GM21529 (cell line): ENCODE measurements at regions not wholly inside any gene's neighbourhood (a gene's known extent, or its start where the extent isn't known, plus 50 kb on each side); places are given as distances from the start of the nearest gene placed in this dataset.

Experiments used
- ATAC-seq: cut with Tn5 transposase; IDR thresholded peaks from one replicate; pipeline ENCODE4 v1.9.1; 2021; ENCODE audit not compliant: unreplicated experiment

DNA sequence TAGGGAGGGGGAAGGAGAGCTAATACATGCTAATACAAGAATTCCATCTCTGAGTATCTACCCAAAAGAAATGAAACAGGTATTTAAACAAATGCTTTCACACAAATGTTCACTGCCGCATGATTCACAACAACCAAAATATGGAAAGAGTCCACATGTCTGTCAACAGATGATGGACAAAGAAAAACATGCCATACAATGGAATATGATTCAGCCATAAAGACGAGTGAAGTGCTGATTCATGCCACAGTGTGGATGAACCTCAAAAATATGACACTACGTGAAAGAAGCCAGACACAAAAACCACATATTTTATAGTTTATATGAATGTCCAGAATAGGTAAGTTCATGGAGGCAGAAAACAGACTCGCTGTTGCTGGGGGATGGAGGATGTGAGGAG lies 321.4 kb downstream of the FOXL1 start:
- ATAC-seq: no peak

DNA sequence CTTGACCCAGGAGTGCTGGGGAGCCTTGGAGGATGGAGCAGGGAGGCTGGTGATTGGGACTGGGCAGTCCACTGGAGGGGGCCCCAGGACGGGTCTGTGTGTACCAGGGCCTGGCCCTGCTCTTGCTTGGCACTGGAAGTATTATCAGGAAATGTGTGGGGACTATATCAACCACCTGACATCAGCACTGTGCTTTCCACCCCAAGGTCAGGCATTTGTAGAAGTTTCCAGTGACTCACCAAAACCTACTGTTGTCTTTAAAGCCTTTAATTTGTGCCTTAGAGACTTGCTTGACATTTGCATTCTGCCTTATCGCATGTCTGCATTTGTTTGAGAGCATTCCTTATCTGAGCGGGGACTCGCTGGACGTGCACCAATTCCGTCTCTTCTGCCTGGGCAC lies 323.1 kb downstream of the FOXL1 start:
- no peak for ATAC-seq

DNA sequence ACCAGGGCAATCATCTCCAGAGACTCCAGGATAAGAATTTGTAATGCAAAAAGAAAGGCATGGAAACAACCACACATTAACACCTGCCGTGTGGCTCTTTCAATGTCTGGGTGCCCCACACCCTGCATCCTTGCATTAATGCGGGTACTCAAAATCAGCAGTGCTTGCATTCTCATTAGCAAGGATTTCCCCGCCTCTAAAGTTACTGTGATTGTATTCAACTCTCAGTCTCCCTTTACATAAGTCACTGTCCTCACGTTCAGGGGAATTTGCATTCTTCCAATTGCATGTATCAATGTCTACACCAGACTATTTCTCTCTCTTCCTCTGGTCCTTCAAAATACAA lies 324.3 kb downstream of the FOXL1 start:
- ATAC-seq: no peak

DNA sequence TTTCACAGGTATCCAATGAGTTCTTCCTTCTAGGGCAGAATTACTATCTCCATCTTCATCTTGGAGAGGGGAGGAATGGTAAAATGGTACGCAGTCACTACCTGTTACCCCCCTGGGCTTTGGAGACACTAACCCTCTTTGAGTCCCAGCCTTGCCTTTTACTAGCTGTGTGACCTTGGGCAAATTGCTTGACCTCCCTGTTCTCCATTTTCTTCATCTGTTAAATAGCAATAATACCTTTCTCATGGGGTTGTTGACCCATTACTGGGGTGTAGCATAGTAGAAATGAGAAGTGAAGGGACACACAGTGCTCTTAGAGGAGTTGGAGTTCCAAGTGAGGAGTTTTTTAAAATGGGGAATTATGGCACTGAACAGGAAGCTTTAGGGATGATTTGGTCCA lies 324.7 kb downstream of the FOXL1 start:
- no peak for ATAC-seq

DNA sequence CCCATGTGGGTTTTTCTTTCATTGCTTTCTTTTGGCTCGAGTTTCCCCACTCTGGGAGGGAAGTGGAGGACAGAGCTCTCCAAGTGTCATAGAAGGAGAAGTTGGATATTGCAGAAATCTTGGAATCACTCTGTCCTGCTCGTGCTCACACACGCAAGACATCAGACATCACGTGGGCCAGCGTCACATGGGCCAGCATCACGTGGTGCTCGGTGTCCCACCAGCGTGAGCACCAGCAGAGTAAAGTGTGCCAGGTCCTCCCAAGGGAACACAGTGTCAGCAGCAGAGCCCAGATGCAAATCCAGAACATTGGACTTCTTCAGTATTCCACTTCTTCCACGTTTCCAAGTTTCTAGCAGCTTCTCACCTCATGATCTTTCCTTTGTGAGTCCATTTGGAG lies 327.0 kb downstream of the FOXL1 start:
- ATAC-seq: no peak

DNA sequence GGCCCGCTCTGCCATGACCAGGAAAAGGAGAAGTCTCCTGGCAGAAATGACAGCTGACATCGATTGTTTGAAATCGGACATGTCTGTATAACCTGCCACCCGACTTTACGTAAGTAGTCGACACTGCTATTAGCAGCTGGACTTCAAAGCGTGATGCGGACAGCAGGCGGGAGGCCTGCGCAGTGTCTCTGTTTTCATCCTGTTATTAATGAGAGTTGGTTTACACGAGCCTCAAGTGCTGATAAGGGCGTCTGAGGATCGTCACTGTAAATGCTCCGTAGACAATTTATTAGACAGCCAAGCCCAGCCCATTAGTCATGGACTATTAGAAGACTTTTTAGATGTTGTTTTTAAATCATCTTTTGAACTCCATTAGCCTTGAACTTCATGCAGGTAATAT lies 328.3 kb downstream of the FOXL1 start:
- ATAC-seq: no peak

DNA sequence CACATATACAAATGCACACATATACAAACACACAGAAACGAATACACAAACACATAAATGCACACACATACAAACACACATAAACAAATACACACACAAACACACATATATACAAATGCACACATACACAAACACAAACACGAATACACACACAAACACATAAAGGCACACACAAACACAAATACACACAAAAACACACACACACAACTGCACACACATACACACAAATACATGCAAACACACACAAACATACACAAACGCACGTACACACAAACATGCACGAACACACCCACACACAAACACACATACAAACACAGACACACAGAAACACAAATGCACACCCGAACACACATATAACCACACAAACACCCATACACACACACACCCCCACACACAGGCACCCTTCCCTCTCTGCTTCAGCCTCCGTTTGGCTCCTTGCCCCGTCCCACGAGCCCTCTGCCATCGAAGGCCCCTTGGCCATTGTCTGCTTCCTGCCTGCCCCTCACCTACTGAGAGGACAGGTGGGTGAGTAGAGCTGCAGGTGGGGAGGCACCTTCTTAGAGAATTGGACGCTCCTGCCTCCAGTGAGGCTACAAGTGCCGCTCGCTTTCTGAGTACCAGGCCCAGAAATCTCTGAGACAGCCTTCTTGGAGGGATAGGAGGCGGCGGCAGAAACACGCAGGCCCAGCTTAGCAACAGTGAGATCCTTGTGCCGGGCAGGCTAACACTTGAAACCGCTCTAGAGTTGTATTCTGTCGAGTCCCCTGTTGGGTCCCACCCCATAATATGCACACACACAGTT lies 331.2 kb downstream of the FOXL1 start:
- ATAC-seq: no peak

DNA sequence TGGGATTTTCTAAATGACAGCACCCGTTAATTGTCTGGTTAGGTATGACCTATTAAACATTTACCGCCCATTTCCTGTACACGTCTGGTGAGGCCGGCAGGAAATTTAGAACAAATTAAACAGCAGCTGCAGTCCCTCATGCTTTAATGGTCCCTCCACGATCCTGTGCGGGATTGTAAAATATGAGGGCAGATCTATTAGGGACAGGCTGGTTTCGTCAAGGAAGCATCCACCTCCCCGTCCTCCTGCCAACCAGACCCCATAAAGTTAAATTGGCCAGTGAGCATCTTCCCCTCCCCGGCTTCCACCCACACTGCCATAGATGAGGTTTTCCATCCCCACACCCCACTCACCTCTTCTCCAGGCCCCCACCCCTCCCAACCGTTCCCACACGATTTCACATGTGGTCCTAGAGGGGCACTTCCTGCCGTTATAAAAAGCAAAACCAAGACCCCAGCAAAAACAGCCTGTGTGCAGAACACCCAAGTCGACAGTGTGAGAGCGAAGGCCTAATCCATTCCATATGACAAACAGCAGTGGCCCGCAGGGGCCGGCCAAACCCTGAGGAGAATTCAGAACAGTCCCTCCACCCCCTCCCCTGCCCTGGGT lies 331.9 kb downstream of the FOXL1 start:
- no peak for ATAC-seq

DNA sequence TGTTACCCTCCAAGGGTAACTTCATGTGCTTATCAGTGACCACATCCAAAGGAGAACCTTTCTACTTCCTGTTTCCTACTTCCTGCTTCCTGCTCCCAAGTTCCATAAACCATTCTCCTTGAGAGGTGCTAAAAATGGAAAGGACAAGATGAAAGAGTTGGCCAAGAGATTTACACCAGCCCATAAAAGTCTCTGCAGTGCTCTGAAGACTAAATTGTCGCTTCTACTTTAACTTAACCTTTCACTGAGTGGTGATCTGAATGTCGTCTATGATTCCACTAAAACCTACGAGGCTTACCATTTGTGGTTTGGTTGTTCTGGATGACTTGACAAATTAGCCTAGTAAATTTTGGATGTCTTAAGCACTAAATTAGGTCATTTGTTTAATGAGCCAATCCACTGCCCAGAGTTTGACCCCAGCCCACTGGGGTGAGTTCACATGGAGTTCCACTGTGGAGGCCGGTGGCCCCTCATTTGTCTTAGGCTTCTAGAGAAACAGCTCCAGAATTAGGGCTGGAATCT lies 333.1 kb downstream of the FOXL1 start:
- no peak for ATAC-seq

DNA sequence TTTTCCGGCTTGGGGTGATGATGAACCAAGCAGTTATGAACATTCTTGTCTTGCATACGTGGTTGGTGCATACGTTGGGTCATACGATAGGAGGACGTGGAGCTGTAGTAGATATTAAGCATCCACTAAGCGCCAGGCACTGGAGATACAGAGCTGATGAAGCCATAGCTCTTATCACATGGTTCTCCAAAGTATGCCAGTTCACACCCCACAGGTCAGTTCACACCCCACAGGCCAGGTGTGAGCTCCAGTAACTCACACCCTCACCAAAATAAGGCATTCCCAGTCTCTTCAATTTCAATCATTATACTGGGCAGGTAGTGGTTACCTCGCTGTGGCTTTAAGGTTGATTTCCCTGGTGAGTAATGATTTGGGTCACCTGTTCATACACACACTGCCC lies 335.5 kb downstream of the FOXL1 start:
- no peak for ATAC-seq

DNA sequence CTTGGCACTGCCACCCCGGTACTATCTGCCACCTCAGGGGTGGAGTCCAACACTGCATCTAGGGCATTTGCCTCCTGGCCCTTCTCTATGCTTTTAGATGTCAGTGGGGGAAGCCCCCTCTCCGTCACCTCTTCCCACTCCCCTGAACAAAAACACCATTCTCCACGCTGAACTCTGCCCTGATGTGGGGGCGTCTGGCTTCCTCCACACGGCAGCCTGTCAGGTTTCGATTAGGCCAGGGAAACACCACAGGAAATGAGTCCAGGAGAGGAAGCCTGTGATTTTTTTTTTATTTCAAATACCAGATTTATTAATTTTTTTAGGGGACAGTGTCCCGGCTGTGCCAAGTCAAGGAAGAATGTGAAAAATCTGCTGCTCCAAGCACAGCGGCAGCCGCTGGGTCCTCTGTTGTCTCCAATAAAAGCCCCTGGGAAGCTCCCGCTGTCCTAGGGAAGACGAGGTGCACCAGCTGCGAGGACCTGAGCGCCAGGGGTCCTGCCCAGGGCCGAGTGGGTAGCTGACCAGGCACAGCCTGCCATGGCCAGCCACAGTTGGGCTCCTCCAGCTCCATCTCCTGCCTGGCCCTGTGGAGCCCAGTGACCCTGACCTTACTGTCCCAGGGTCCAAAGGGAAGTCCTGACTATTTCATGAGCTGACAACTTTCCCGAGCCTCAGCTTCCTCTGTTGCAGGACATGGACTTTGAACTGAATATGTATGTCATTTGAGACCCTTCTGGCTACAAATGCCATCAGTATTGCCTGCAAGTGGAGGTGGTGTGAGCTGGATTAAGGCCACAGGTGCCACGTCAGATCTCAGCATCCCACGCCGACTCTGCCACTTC lies 336.7 kb downstream of the FOXL1 start:
- ATAC-seq: no peak

DNA sequence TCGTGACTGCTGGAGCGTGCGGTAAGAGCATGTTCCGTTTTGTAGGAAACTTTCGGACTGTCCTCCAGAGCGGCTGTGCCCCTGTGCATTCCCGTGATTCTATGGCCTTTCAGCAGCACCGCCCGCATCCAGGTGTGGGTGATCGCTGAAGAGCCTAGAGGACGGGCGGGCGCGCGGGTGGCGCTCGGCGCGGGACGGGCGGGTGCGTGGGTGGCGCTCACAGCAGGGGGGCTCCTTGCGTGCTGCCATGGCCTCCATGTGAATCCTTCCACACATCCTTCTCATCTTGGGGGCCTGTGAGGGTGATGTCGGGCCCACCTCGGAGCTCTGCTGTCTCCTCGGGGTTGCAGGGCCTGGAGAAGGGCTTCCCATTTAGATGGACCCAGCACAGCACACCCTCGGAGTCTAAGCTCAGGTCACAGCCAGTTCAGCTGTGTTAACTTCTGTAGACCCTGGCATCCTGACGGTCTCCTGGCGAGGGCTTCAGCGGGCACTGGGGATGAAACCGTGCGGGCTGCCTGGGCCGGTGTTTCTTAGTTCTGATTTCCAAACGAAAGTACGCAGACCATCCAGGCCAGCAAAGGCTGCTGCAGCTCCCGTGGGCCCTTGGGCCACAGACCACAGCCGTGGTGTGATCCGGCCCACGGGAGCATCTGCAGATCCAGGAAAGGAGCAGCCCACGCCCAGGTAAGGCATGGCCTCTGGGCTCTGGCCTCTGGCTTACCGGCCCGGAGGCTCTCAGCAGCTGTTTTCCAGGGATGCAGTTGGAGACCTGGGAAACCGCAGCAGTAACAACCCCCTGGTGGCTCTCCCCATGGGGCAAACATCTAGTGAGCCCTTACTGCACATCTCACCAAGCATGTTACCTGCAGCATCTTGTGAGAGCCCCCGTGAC lies 339.4 kb downstream of the FOXL1 start:
- ATAC-seq: no peak

DNA sequence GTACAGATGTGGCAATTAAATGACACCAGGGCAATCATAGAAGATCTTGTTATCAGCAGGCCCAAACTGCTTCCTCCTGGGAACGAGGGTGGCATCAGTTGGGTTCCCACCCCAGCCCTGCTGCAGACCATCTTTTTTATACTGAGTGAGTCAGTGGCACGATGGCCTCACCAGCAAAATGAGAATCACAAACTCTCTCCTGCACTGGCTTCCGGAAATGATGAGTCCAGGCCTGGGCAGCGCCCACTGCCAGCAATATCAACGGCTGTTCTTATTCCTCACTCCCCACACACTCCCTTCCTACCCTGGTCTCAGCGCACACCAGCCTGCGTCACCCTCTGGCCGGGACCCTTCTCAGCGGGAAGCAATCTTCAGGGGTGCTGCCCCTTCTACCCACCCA lies 340.3 kb downstream of the FOXL1 start:
- ATAC-seq: no peak

DNA sequence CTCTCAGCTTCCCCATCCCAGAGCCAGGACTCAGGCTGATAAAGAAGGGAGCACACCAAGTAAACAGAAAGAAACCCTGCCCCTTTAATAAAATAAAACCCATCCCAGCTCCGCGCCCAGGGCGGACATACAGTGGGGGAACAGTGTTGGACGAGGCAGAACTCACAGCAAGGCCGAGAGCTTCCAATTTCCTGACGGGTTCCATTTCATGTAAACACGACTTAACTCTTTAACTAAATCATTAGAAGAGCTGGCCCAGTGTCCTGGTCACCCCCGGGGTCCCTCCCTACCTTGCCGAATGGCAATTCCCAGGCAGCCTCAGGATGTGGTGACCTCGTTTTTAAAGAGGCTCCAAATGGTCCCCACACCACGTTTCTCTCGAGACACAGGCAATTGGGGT lies 340.7 kb downstream of the FOXL1 start:
- no peak for ATAC-seq

DNA sequence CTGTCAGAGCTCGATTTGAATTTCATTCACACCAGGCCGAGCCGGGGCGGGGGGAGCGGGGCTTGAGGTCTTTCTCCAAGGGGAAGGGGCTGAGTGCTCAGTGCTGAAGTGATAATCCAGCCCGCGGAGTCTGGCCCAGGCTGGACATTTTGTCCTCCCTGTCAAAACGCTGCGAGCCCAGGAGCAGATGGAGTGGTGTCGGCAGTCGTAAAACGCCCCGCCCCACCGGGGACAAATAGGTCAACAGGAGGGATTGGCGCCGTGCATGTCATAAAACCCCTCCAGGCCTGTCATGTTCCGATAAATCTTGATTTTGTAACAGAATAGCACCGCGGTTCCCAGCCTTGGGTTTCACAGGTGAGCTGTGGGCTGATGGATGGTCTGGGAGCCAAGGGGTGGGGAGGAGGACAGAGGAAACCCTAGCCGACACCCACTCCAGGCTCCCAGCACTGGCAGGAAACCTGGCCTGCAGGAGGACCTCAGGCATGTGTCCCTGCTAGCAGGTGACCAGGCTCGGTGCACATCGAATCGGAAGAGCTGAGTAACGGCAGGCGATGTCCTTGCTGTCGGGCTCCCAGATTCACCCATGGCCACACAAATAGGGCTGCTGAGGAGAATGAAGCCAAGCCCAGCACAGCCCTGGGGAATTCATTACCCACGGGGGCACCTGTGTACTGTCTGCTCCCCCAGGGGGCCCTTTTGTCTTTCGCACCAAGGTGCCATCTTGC lies 341.4 kb downstream of the FOXL1 start:
- no peak for ATAC-seq

DNA sequence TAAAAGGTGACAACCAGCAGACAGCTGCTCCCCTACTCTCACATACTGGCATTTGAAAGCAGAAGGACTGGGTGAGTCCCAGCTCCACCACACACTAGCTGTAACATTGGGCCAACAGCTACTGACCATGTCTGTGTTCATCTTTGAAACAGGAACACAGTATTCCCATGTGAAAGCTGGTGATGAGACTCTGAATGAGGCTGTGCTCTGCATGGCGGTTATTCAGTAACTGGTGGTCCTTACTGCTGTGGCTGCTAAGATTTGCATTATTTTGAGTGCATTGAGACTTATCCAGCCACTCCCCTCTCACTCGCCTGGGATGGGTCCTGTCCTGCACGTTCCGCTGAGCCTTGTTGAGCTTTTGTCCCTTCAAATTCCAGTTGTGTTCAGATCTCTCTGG lies 342.9 kb downstream of the FOXL1 start:
- no peak for ATAC-seq

DNA sequence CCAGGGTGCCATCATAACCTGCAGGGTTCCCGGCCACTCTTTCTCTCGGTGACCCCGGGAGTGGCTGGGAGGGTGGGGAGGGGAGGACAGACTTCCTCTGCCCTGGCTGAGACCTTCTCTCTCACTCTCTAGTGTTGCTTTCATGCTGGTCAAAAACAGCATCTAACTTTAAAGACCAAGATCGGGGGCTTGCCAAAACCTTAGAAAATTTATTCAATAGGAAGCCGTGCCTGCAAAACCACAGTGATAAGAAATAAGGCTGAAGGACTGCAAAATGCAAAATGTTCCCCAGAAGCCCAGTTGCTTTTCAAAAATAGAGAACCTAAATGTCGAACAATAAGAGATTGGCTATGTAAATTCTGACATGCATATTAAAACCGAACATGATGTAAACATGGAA lies 344.0 kb downstream of the FOXL1 start:
- ATAC-seq: no peak

DNA sequence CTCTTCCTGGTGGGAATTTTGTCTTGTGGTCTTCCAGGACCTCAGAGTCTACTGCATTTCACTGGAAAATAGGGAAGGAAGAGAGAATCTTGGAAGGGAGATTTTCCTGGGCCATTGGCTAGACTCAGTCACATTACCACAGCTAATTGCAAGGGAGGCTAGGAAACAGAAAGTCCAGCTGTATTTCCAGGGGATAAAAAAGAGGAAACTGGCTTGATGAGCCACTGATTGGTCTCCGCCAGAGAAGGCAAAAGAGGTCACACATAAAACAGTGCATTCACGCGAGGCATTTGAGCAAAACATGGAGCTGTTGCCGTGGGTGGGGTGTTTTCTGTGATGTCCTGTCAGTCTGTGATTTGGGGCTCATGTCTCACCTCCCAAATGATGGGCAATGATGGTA lies 345.3 kb downstream of the FOXL1 start:
- no peak for ATAC-seq

DNA sequence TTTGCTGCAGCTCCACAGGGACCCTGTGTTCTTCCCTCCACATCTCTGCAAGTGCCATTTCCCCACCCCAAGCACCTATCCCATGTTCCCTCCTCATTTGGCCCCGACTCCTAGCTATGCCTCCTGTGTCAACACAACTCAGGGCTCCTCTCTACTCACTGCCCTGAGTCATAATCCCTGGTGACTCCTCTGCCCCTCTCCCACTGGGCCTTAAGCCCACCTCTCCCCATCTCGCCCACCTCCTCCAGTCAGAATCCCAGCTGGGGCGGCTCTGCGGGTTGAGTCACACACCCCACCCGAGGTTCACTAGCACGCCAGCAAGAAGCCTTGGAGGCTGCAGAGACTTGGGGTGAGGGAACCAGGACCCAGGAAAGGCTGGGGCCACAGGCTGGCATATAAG lies 346.2 kb downstream of the FOXL1 start:
- ATAC-seq: no peak

DNA sequence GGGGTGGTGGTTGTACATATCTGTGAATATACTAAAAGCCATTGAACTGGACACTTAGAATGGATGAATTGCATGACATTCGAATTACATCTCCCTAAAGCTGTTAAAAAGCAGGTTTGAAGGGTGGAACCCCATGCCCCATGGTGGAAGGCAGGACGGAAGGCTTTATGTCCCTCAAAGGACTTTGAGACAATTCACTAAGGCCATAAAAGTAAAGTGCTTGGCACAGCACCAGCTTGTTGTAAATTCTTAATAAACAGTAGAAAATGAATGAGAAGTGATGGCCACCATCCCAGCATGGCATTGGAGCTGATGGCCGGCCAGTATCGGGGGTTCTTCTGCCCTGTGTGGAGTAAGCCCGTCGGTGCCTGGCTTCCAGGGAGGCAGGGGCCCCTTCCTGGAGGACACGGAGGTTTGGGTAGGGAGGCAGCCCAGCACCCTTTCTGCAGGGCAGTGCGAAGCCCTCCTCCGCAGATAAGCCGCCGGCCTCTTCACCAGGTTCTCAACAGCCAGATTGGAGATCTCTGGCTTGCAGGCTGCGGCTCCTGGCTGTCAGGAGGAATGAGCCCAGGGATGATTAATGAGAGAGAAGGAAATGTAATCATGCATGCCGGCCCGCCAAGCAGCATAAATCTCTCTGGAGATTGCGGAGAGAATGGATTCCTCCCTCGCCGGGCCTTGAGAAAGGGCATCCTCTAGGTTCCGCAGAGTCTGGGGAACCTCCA lies 346.9 kb downstream of the FOXL1 start:
- no peak for ATAC-seq
